HL-60 (cell line): ENCODE measurements at regions not wholly inside any gene's neighbourhood (a gene's known extent, or its start where the extent isn't known, plus 50 kb on each side); places are given as distances from the start of the nearest gene placed in this dataset.

Experiments
- CTCF ChIP-seq: IDR thresholded peaks from one replicate; pipeline ENCODE4 v1.5.1; 2011; ENCODE audit warnings: low read length, control low read depth, inconsistent platforms; ENCODE audit not compliant: insufficient read depth
- GABPA ChIP-seq: IDR thresholded peaks from 2 replicates; pipeline ENCODE4 v1.6.1; 2012; ENCODE audit warnings: low read depth
- POLR2AphosphoS5 ChIP-seq: IDR thresholded peaks from 2 replicates; pipeline ENCODE4 v1.6.1; 2012; ENCODE audit warnings: low read depth
- REST ChIP-seq: IDR thresholded peaks from 2 replicates; pipeline ENCODE4 v1.6.1; 2012; ENCODE audit warnings: low read depth; ENCODE audit not compliant: insufficient replicate concordance
- SPI1 ChIP-seq: IDR thresholded peaks from 2 replicates; pipeline ENCODE4 v1.6.1; 2012; ENCODE audit warnings: low read depth, mild to moderate bottlenecking, borderline replicate concordance

GRCh38 chr2:195202163-195202845, 454.7 kb upstream of the SLC39A10 start:
- no peak for TF ChIP-seq CTCF
- no peak for TF ChIP-seq SPI1
- TF ChIP-seq POLR2AphosphoS5, result no peak
- no peak for TF ChIP-seq GABPA
- TF ChIP-seq REST, result no peak
